Esophagus squamous epithelium (tissue), 4 donors: ENCODE measurements at regions not wholly inside any gene's neighbourhood (a gene's known extent, or its start where the extent isn't known, plus 50 kb on each side); places are given as distances from the start of the nearest gene placed in this dataset.

Experiments
- POLR2A ChIP-seq, 4 donors: fragments of 450-650 bp; IDR thresholded peaks; one replicate each; pipeline ENCODE4 v1.6.1; 2017; ENCODE audit warnings: antibody characterized with exemption in 4 of 4, mild to moderate bottlenecking in 4 of 4, moderate library complexity in 3 of 4
- TF ChIP-seq, protein P1 (sequence below), 6 experiments: fragments of 450-650 bp in 4 of 6; fragments of 200-600 bp in 2 of 6; sonication (generic) in 2 of 6; IDR thresholded peaks; one replicate each; pipeline ENCODE4 v1.5.1; 2016 to 2019; ENCODE audit warnings: antibody characterized with exemption in 6 of 6, mild to moderate bottlenecking in 4 of 6, moderate library complexity in 4 of 6

DNA sequence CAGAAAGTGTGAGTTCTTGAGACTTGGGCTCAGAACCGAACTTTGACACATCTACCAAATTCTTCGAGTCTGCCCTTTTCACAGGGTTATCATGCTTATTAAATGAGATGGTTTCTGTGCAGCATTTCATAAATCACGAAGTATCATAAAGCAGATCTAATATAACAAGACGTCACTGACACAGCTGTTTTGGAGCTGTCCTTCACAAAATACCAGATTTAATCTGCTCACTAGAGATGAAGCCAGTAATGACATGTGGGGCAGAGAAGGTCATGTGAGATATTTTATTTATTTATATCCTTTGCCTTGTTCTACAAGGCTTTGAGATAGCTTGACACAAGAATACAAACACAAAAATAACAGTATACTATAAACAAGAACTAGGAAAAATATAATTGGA is 127.0 kb downstream of the RPAP3 start:
- TF ChIP-seq, protein P1, sequence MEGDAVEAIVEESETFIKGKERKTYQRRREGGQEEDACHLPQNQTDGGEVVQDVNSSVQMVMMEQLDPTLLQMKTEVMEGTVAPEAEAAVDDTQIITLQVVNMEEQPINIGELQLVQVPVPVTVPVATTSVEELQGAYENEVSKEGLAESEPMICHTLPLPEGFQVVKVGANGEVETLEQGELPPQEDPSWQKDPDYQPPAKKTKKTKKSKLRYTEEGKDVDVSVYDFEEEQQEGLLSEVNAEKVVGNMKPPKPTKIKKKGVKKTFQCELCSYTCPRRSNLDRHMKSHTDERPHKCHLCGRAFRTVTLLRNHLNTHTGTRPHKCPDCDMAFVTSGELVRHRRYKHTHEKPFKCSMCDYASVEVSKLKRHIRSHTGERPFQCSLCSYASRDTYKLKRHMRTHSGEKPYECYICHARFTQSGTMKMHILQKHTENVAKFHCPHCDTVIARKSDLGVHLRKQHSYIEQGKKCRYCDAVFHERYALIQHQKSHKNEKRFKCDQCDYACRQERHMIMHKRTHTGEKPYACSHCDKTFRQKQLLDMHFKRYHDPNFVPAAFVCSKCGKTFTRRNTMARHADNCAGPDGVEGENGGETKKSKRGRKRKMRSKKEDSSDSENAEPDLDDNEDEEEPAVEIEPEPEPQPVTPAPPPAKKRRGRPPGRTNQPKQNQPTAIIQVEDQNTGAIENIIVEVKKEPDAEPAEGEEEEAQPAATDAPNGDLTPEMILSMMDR (IDR thresholded peaks at IDR 0.05), result no peak
- TF ChIP-seq POLR2A (IDR thresholded peaks at IDR 0.05), result no peak
